T-helper 2 cell treated with Interferon-gamma antibody and Interleukin-4, amounts not matched to agents 5 μg/mL and 100 μg/mL, for 36 hours (primary cell): ENCODE measurements at regions not wholly inside any gene's neighbourhood (a gene's known extent, or its start where the extent isn't known, plus 50 kb on each side); places are given as distances from the start of the nearest gene placed in this dataset.
"Not testable (repeated sequence)": the region's sequence is repeated elsewhere in the genome, so short reads cannot be mapped to it uniquely, and the experiment has no call there.

ENCODE experiments used
- DNase-seq: peaks from one replicate; pipeline ENCODE4 v3.0.0; 2021; ENCODE audit warnings: low spot score
- H3K27ac Mint-ChIP-seq: one replicate; pipeline ENCODE4 v1.8.0; 2021; ENCODE audit warnings: mild to moderate bottlenecking, mixed read lengths
- H3K27me3 Mint-ChIP-seq: one replicate; pipeline ENCODE4 v1.8.0; 2021; ENCODE audit warnings: low read depth, mixed read lengths
- H3K36me3 Mint-ChIP-seq: one replicate; pipeline ENCODE4 v1.8.0; 2021; ENCODE audit warnings: low read depth, mixed read lengths
- H3K4me1 Mint-ChIP-seq: one replicate; pipeline ENCODE4 v1.8.0; 2021; ENCODE audit warnings: low read depth, mixed read lengths
- H3K4me3 Mint-ChIP-seq: one replicate; pipeline ENCODE4 v1.8.0; 2022; ENCODE audit warnings: mild to moderate bottlenecking, moderate library complexity, mixed read lengths
- H3K9me3 Mint-ChIP-seq: one replicate; pipeline ENCODE4 v1.8.0; 2021; ENCODE audit warnings: mixed read lengths

- Mint-ChIP-seq H3K27ac (no peak overlapping the region), H3K4me1 (no peaks in the 10 kb centered on the region), H3K4me3 (no peak overlapping the region)
Observed at GRCh38 chr1:157278383-157279137, 140.4 kb upstream of the ETV3 start.

GRCh38 chr1:157277913-157278312 lies 139.7 kb upstream of the ETV3 start:
- no peak for DNase-seq
- no peaks in the 10 kb centered on the region for H3K4me1 Mint-ChIP-seq
- no peaks in the 10 kb centered on the region for H3K36me3 Mint-ChIP-seq
- H3K9me3 Mint-ChIP-seq: no peaks in the 10 kb centered on the region
- H3K27ac Mint-ChIP-seq: no peak overlapping the region
- peaks cover 18% of the 10 kb centered on the region for H3K27me3 Mint-ChIP-seq
- no peak overlapping the region for H3K4me3 Mint-ChIP-seq

More at GRCh38 chr1:157278383-157279137, 140.4 kb upstream of the ETV3 start:
- Mint-ChIP-seq H3K36me3 (no peaks in the 10 kb centered on the region), H3K9me3 (no peaks in the 10 kb centered on the region), H3K27me3 (peaks cover 20% of the 10 kb centered on the region)
- DNase-seq: no peak

GRCh38 chr1:157277281-157277680 lies 139.1 kb upstream of the ETV3 start:
- H3K27ac Mint-ChIP-seq: no peak overlapping the region
- H3K27me3 Mint-ChIP-seq: peaks cover 14% of the 10 kb centered on the region
- no peaks in the 10 kb centered on the region for H3K4me1 Mint-ChIP-seq
- no peak overlapping the region for H3K4me3 Mint-ChIP-seq
- DNase-seq: no peak
- H3K9me3 Mint-ChIP-seq: no peaks in the 10 kb centered on the region
- H3K36me3 Mint-ChIP-seq: no peaks in the 10 kb centered on the region

- no peaks in the 10 kb centered on the region for H3K4me1 Mint-ChIP-seq
- H3K27ac Mint-ChIP-seq: no peak overlapping the region
- H3K27me3 Mint-ChIP-seq: peaks cover 8% of the 10 kb centered on the region
- H3K36me3 Mint-ChIP-seq: no peaks in the 10 kb centered on the region
- H3K4me3 Mint-ChIP-seq: no peak overlapping the region
- no peaks in the 10 kb centered on the region for H3K9me3 Mint-ChIP-seq
- no peak for DNase-seq
Observed at GRCh38 chr1:157274698-157275534, 136.7 kb upstream of the ETV3 start.

GRCh38 chr1:157272729-157273524 lies 134.7 kb upstream of the ETV3 start:
- Mint-ChIP-seq H3K27me3 (no peaks in the 10 kb centered on the region), H3K4me3 (no peak overlapping the region), H3K9me3 (no peaks in the 10 kb centered on the region), H3K36me3 (no peaks in the 10 kb centered on the region), H3K27ac (no peak overlapping the region), H3K4me1 (no peaks in the 10 kb centered on the region)
- DNase-seq: no peak

GRCh38 chr1:157272264-157272663 lies 134.1 kb upstream of the ETV3 start:
- Mint-ChIP-seq H3K4me1 (no peaks in the 10 kb centered on the region), H3K27ac (no peak overlapping the region), H3K9me3 (no peaks in the 10 kb centered on the region), H3K4me3 (no peak overlapping the region), H3K27me3 (peaks cover 2% of the 10 kb centered on the region), H3K36me3 (no peaks in the 10 kb centered on the region)
- DNase-seq: no peak

- DNase-seq: no peak
- no peaks in the 10 kb centered on the region for H3K9me3 Mint-ChIP-seq
- peaks cover 2% of the 10 kb centered on the region for H3K27me3 Mint-ChIP-seq
- H3K4me1 Mint-ChIP-seq: no peaks in the 10 kb centered on the region
- H3K36me3 Mint-ChIP-seq: no peaks in the 10 kb centered on the region
- no peak overlapping the region for H3K27ac Mint-ChIP-seq
- H3K4me3 Mint-ChIP-seq: no peak overlapping the region
Observed at GRCh38 chr1:157270705-157271274, 132.6 kb upstream of the ETV3 start.

GRCh38 chr1:157269656-157270375 lies 131.6 kb upstream of the ETV3 start:
- H3K27me3 Mint-ChIP-seq: peaks cover 2% of the 10 kb centered on the region
- no peak overlapping the region for H3K4me3 Mint-ChIP-seq
- H3K27ac Mint-ChIP-seq: no peak overlapping the region
- DNase-seq: no peak
- no peaks in the 10 kb centered on the region for H3K4me1 Mint-ChIP-seq
- H3K36me3 Mint-ChIP-seq: no peaks in the 10 kb centered on the region
- H3K9me3 Mint-ChIP-seq: no peaks in the 10 kb centered on the region

GRCh38 chr1:157262891-157263290 lies 124.7 kb upstream of the ETV3 start:
- no peaks in the 10 kb centered on the region for H3K4me1 Mint-ChIP-seq
- DNase-seq: no peak
- H3K27me3 Mint-ChIP-seq: peaks cover 2% of the 10 kb centered on the region
- H3K27ac Mint-ChIP-seq: no peak overlapping the region
- H3K36me3 Mint-ChIP-seq: no peaks in the 10 kb centered on the region
- H3K9me3 Mint-ChIP-seq: peaks cover 7% of the 10 kb centered on the region
- no peak overlapping the region for H3K4me3 Mint-ChIP-seq

GRCh38 chr1:157262422-157262821 lies 124.2 kb upstream of the ETV3 start:
- no peak overlapping the region for H3K4me3 Mint-ChIP-seq
- DNase-seq: no peak
- no peak overlapping the region for H3K27ac Mint-ChIP-seq
- H3K4me1 Mint-ChIP-seq: no peaks in the 10 kb centered on the region
- H3K9me3 Mint-ChIP-seq: peaks cover 7% of the 10 kb centered on the region
- no peaks in the 10 kb centered on the region for H3K27me3 Mint-ChIP-seq
- H3K36me3 Mint-ChIP-seq: no peaks in the 10 kb centered on the region

- not testable (repeated sequence) for H3K4me1 Mint-ChIP-seq, DNase-seq, H3K27ac Mint-ChIP-seq, H3K9me3 Mint-ChIP-seq, H3K27me3 Mint-ChIP-seq, H3K4me3 Mint-ChIP-seq, H3K36me3 Mint-ChIP-seq
Observed at GRCh38 chr1:157255891-157256290, 117.7 kb upstream of the ETV3 start.

GRCh38 chr1:157254183-157254582 lies 116.0 kb upstream of the ETV3 start:
- not testable (repeated sequence) for H3K36me3 Mint-ChIP-seq, H3K9me3 Mint-ChIP-seq, H3K4me1 Mint-ChIP-seq, H3K27me3 Mint-ChIP-seq, H3K27ac Mint-ChIP-seq, H3K4me3 Mint-ChIP-seq, DNase-seq

GRCh38 chr1:157252473-157252872 lies 114.3 kb upstream of the ETV3 start:
- peaks cover 2% of the 10 kb centered on the region for H3K27me3 Mint-ChIP-seq
- H3K36me3 Mint-ChIP-seq: no peaks in the 10 kb centered on the region
- DNase-seq: no peak
- H3K4me1 Mint-ChIP-seq: no peaks in the 10 kb centered on the region
- no peaks in the 10 kb centered on the region for H3K9me3 Mint-ChIP-seq
- no peak overlapping the region for H3K4me3 Mint-ChIP-seq
- no peak overlapping the region for H3K27ac Mint-ChIP-seq
